Activated CD4-positive, alpha-beta T cell treated with anti-CD3 and anti-CD28 coated beads, Interleukin-2, amount 50 U/mL, for 16 hours (primary cell): ENCODE measurements at regions not wholly inside any gene's neighbourhood (a gene's known extent, or its start where the extent isn't known, plus 50 kb on each side); places are given as distances from the start of the nearest gene placed in this dataset.
"Not testable (repeated sequence)": the region's sequence is repeated elsewhere in the genome, so short reads cannot be mapped to it uniquely, and the experiment has no call there.

Experiments used
- DNase-seq: peaks from one replicate; pipeline ENCODE4 v3.0.0-alpha.2; 2020

DNA sequence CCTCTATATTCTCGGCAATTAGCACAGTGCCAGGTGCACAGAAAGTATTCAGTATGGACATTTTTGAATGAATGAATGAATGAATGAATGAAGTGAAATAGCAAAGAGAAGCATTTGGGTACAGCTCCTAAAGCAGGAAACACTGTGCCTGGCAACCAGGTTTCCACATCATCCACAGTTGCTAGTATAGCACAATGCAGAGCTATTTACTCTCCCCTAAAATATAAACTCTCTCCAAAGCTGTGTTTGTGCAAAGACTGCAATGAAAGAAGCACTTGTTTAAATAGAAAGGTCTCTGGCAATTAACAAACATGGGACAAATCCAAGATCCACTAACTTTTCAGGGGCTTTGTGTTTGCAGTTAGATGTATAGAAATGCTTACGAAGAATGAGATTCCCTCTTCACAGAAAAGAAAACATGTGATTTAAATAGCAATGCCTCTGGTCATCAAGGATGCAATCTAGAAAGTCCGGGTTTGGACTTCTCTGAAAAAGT, 103.0 kb upstream of the OPCML start:
- DNase-seq = no peak

DNA sequence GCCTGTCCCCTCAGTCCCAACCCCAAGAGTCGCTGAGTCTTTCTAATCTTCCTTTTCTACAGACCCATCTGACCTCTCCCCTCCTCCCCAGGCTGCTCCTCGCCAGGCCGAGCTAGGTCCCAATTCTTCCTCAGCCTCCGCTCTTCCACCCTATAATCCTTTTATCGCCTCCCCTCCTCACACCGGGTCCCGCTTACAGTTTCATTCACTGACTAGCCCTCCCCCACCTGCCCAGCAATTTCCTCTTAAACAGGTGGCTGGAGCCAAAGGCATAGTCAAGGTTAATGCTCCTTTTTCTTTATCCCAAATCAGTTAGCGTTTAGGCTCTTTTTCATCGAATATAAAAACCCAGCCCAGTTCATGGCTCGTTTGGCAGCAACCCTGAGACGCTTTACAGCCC, 96.1 kb upstream of the OPCML start:
- not testable (repeated sequence) for DNase-seq

DNA sequence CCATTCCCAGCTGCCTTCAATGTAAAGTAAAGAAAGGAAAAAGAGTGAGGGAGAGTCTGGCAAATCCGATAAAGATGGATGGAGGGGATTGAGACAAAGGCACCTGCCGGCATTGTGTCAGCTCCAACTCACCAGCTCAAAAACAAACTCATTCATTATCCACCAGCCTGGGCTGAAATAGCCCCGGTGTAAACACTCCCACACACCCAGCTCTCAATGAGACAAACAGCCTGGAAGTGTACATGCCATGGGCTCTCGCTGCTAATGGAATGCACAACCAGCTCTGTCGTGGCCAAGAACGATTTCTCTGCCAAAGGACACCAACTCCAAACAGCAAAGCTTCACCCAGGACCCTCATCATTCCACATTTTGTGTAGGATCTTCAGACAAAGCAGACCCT, 89.3 kb upstream of the OPCML start:
- DNase-seq = no peak

- DNase-seq = peak; percentile 2
Observed at GRCh38 chr11:133619973-133620372, 87.7 kb upstream of the OPCML start.

- DNase-seq = no peak
Observed at GRCh38 chr11:133619397-133619796, 87.1 kb upstream of the OPCML start.

DNA sequence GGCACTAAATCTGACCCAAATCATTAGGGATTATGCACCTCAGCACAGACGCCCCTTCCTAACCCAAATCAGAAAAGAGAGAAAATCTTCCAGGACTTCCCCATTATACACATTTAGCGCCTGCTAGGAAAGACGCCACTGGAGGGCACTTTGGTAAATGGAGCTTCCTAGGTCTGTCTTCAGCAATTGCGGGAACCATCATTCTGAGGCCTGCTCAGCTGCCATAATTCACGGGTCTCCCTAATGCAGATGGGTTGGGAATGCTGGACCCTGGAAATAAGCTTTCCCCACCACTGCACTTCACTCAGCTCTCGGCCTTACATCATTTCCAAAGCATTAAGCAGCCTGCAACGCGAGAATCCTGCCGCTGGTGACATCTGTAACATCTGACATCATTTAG, 86.2 kb upstream of the OPCML start:
- no peak for DNase-seq

GRCh38 chr11:133608496-133608895, 76.2 kb upstream of the OPCML start:
- no peak for DNase-seq

- DNase-seq = no peak
Observed at GRCh38 chr11:133606124-133606523, 73.8 kb upstream of the OPCML start.

GRCh38 chr11:133605482-133605881, 73.2 kb upstream of the OPCML start:
- DNase-seq = no peak

GRCh38 chr11:133601641-133602040, 69.3 kb upstream of the OPCML start:
- no peak for DNase-seq

- DNase-seq = no peak
Observed at GRCh38 chr11:133600786-133601185, 68.5 kb upstream of the OPCML start.

GRCh38 chr11:133600306-133600705, 68.0 kb upstream of the OPCML start:
- DNase-seq = no peak

DNA sequence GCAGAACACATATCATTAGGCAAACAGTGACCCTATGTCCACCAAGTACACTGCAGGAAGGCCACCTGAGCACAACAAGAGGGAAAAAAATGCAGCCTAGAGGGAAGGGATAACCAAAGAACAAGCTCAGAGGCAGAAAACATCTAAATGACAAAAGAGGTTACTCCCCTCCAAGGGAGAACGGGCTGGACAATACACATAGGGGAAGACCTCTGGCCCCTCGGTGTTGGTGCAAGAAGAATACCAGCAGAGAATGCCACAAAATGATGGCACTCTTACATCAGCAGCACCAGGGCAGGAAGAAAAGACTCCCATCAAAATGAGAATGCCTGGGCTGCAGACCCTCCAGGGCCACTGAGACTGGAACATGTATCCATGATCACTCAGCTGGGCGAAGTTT, 66.6 kb upstream of the OPCML start:
- no peak for DNase-seq

DNA sequence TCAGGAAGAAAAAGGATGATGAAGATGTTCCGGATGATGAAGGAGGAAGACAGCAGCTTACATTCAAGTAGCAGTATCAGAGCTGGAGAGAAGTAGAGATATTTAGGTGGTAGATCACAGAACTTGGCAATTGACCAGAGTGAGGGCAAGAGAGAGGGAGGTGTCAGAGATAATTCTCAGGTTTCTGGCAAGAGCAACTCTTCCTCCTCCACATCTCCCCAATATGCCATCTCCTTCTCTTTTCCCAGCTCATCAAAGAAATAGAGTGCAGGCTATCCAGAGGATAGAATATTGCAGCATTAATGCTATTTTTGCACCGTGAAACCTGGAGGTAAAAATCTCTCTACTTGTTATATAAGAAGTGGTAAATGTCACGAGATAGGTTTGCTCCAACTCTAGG, 64.9 kb upstream of the OPCML start:
- DNase-seq = no peak

GRCh38 chr11:133595998-133596590, 63.8 kb upstream of the OPCML start:
- no peak for DNase-seq

DNA sequence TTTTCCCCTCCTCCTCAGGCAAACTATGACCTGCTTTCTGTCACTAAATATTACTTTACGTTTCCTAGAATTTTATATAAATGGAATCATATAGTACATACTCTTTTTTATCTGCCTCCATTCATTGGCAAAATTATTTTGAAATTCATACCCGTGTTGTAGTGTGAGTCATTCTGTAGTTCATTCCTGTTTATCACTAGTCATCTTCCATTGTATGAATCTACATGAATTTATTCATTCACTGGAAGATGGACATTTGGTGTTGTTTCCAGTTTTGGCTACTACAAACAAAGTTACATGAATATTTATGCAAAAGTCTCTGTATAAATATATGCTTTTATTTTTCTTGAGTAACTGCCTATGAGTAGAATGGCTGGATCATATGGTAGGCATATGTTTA, 60.7 kb upstream of the OPCML start:
- DNase-seq = no peak

- DNase-seq = no peak
Observed at GRCh38 chr11:133586903-133587517, 54.7 kb upstream of the OPCML start.

- DNase-seq = no peak
Observed at GRCh38 chr11:133582750-133583149, 50.4 kb upstream of the OPCML start.

DNA sequence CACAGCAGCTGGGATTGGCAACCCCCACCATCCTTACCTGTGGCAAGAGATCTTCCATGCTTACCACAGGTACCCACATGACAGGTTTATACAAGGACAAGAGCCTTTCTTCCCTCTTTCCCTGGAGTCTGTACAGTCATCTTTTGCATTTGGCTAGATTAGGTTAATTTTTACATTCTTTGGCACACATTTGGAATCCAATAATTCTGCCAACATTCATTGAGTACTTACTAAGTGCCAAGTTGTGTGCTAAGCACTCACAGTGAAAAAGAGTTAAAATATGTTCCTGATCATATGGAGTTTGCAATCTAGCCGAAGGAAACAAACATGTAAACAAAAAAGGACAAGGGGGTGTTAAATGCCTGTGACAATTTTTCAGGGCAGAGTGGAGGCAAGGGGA, 50.0 kb upstream of the OPCML start:
- DNase-seq = no peak
